ENCODE measurements at regions not wholly inside any gene's neighbourhood (a gene's known extent, or its start where the extent isn't known, plus 50 kb on each side); places are given as distances from the start of the nearest gene placed in this dataset.

GRCh38 chr1:59070610-59071009, 226.3 kb upstream of the FGGY start:
- TF ChIP-seq EZH2 (IDR thresholded peaks at IDR 0.05; ENCODE audit: borderline replicate concordance, low read depth, low read length, poor library complexity, severe bottlenecking), result no peak
- TF ChIP-seq CTCF (conservative IDR thresholded peaks at IDR 0.05; ENCODE audit: low read depth, low read length), result no peak

Measured in A673 (cell line).